IMR-90 (cell line): ENCODE measurements at regions not wholly inside any gene's neighbourhood (a gene's known extent, or its start where the extent isn't known, plus 50 kb on each side); places are given as distances from the start of the nearest gene placed in this dataset.

ENCODE experiments used
- ATAC-seq: fragments of 200-7000 bp; cut with Tn5 transposase; 2 replicates; pipeline ENCODE4 v1.9.1; 2020; ENCODE audit warnings: low read depth, mild to moderate bottlenecking, moderate library complexity
- BruUV-seq: library from RNA; stranded (reverse); fragments of 400-500 nt; replicated peaks from 2 replicates; lab custom pipeline; 2021; lab: Mats Ljungman, UMichigan
- CTCF ChIA-PET: fragments of 300-600 bp; formaldehyde crosslinking; extraction: SDS; loops from one replicate; lab custom pipeline; 2021; ENCODE audit warnings: antibody characterized with exemption; lab: Yijun Ruan, JAX
- POLR2A ChIA-PET: fragments of 300-600 bp; sonication (Branson Sonifier 250); formaldehyde crosslinking; loops from one replicate; lab custom pipeline; 2022; ENCODE audit warnings: antibody characterized with exemption; ENCODE audit not compliant: unreplicated experiment; lab: Charles Lee
- DNase-seq: peaks from one replicate; pipeline ENCODE4 v3.0.0; 2013
- H2AFZ ChIP-seq: replicated peaks from 2 replicates; pipeline ENCODE3; 2013; ENCODE audit warnings: low read length, mild to moderate bottlenecking; ENCODE audit not compliant: poor library complexity
- H2AK5ac ChIP-seq: 2 replicates; pipeline ENCODE4 v1.6.1; 2013; ENCODE audit warnings: low read depth, low read length, inconsistent platforms
- H2AK9ac ChIP-seq: replicated peaks from 2 replicates; pipeline ENCODE3; 2013; ENCODE audit warnings: mild to moderate bottlenecking, low read depth, low read length, moderate library complexity; ENCODE audit not compliant: poor library complexity
- H2BK120ac ChIP-seq: 2 replicates; pipeline ENCODE4 v1.6.1; 2013; ENCODE audit warnings: low read depth, low read length, inconsistent platforms
- H2BK15ac ChIP-seq: 3 replicates; pipeline ENCODE4 v1.6.1; 2013; ENCODE audit warnings: low read depth, low read length, inconsistent platforms
- H2BK20ac ChIP-seq: 2 replicates; pipeline ENCODE4 v1.6.1; 2013; ENCODE audit warnings: low read depth, mild to moderate bottlenecking, inconsistent platforms, low read length, moderate library complexity
- H2BK5ac ChIP-seq: 2 replicates; pipeline ENCODE4 v1.6.1; 2013; ENCODE audit warnings: mild to moderate bottlenecking, low read depth, low read length, inconsistent platforms; ENCODE audit not compliant: poor library complexity, severe bottlenecking
- H3K14ac ChIP-seq: replicated peaks from 2 replicates; pipeline ENCODE4 v1.6.1; 2013; ENCODE audit warnings: low read depth, low read length, inconsistent platforms
- H3K18ac ChIP-seq: 2 replicates; pipeline ENCODE4 v1.6.1; 2013; ENCODE audit warnings: low read depth, low read length, control low read depth
- H3K23ac ChIP-seq: 2 replicates; pipeline ENCODE4 v1.6.1; 2013; ENCODE audit warnings: low read depth, low read length, inconsistent platforms
- H3K27ac ChIP-seq: 2 replicates; pipeline ENCODE4 v1.5.1; 2013; ENCODE audit warnings: mild to moderate bottlenecking, control low read depth, low read length; ENCODE audit not compliant: insufficient read depth
- H3K27me3 ChIP-seq: 2 replicates; pipeline ENCODE4 v1.6.1; 2013; ENCODE audit warnings: low read length; ENCODE audit not compliant: control insufficient read depth, insufficient read depth
- H3K36me3 ChIP-seq: 2 replicates; pipeline ENCODE4 v1.6.1; 2013; ENCODE audit warnings: low read length, mixed read lengths; ENCODE audit not compliant: control insufficient read depth, insufficient read depth
- H3K4ac ChIP-seq: 2 replicates; pipeline ENCODE4 v1.6.1; 2013; ENCODE audit warnings: low read depth, low read length, inconsistent platforms
- H3K4me1 ChIP-seq: 2 replicates; pipeline ENCODE4 v1.6.1; 2013; ENCODE audit warnings: low read length, mixed read lengths; ENCODE audit not compliant: control insufficient read depth, insufficient read depth
- H3K4me2 ChIP-seq: 2 replicates; pipeline ENCODE4 v1.6.1; 2013; ENCODE audit warnings: low read depth, mild to moderate bottlenecking, control low read depth, low read length, moderate library complexity
- H3K4me3 ChIP-seq: 2 replicates; pipeline ENCODE4 v1.5.1; 2013; ENCODE audit warnings: low read depth, mild to moderate bottlenecking, control low read depth, low read length, moderate library complexity; ENCODE audit not compliant: insufficient read depth
- H3K56ac ChIP-seq: 2 replicates; pipeline ENCODE4 v1.6.1; 2013; ENCODE audit warnings: low read length, inconsistent platforms; ENCODE audit not compliant: insufficient read depth; ENCODE audit errors: extremely low read depth
- H3K79me1 ChIP-seq, 2 experiments: 2 replicates each; pipeline ENCODE4 v1.6.1; 2013; ENCODE audit warnings: low read length in 2 of 2, inconsistent platforms in 1 of 2, low read depth in 1 of 2
- H3K9ac ChIP-seq: 2 replicates; pipeline ENCODE4 v1.6.1; 2013; ENCODE audit warnings: low read depth, low read length, control low read depth
- H3K9me1 ChIP-seq: 2 replicates; pipeline ENCODE4 v1.6.1; 2013; ENCODE audit warnings: low read length, inconsistent platforms; ENCODE audit not compliant: insufficient read depth
- H3K9me3 ChIP-seq: 2 replicates; pipeline ENCODE4 v1.6.1; 2013; ENCODE audit warnings: low read length; ENCODE audit not compliant: control insufficient read depth, insufficient read depth
- H4K20me1 ChIP-seq: 2 replicates; pipeline ENCODE4 v1.6.1; 2013; ENCODE audit warnings: low read length, inconsistent platforms; ENCODE audit not compliant: insufficient read depth
- H4K5ac ChIP-seq: 2 replicates; pipeline ENCODE4 v1.6.1; 2013; ENCODE audit warnings: mild to moderate bottlenecking, low read depth, low read length, control low read depth
- H4K8ac ChIP-seq, 2 experiments: 2 replicates each; pipeline ENCODE4 v1.6.1; 2013; ENCODE audit warnings: low read depth in 2 of 2, low read length in 2 of 2, control low read depth in 1 of 2, inconsistent platforms in 1 of 2
- H4K91ac ChIP-seq: 2 replicates; pipeline ENCODE4 v1.6.1; 2013; ENCODE audit warnings: low read depth, low read length, inconsistent platforms; ENCODE audit not compliant: insufficient read depth
- FOS ChIP-seq: fragments of 150-350 bp; IDR thresholded peaks from 2 replicates; pipeline ENCODE4 v1.6.1; 2016; ENCODE audit warnings: low read depth, low read length
- MXI1 ChIP-seq: IDR thresholded peaks from 2 replicates; pipeline ENCODE4 v1.6.1; 2012; ENCODE audit warnings: low read depth, mild to moderate bottlenecking, low read length, moderate library complexity, borderline replicate concordance
- RFX5 ChIP-seq: IDR thresholded peaks from 2 replicates; pipeline ENCODE4 v1.8.0; 2012; ENCODE audit warnings: low read depth, mild to moderate bottlenecking, low read length, moderate library complexity
- WGBS, 2 experiments: methylation state at CpG; one replicate each; pipeline versions ENCODE4 v1.1.5 to v1.1.7; 2013; ENCODE audit warnings: missing lambda C conversion rate in 2 of 2; ENCODE audit not compliant: insufficient read length in 1 of 2; ENCODE audit errors: extremely low coverage in 2 of 2; 5-methylcytosine and 5-hydroxymethylcytosine counted together
- dilution Hi-C: fragments of 300-500 bp; cut with HindIII; formaldehyde crosslinking; loops from one replicate; pipeline ENCODE4 v1.14.3; 2018; ENCODE audit warnings: low sequenced_read_pairs; ENCODE audit not compliant: unreplicated experiment
- in situ Hi-C: fragments of 300-500 bp; cut with MboI; formaldehyde crosslinking; loops from 3 replicates; pipeline ENCODE4 v1.14.3; 2019; ENCODE audit warnings: low sequenced_read_pairs, inconsistent platforms, mixed read lengths
- intact Hi-C: fragments of 100-400 bp; cut with micrococcal nuclease; formaldehyde crosslinking; loops from 2 replicates; pipeline ENCODE4 v1.10.0; 2022
- TF ChIP-seq, protein P1 (sequence below): fragments of 150-350 bp; IDR thresholded peaks from 2 replicates; pipeline ENCODE4 v1.6.1; 2017; ENCODE audit warnings: mild to moderate bottlenecking, antibody characterized with exemption, low read length, low read depth
- TF ChIP-seq, protein P2 (sequence below): conservative IDR thresholded peaks from 2 replicates; pipeline ENCODE4 v1.5.1; 2012; ENCODE audit warnings: mild to moderate bottlenecking, low read depth, low read length, improper control_type of control experiment

DNA sequence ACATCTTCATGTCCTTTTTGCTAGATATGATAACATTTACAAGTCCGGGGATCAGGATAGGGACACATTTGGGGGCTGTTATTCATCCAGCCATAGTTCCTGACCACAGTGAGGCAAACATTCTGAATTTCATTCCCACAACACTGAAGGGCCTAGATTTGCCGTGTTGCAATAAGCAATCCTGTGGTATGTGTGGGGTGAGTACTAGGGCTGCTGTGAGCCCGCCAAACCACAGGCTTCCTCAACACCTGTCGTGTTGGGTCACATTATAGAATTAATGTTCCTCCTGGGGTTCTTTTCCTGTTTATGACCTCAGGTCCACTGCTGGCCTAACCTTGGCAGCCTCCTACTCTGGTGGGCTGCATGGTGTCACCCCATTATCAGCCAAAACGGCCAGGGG is 119.2 kb downstream of the TBC1D30 start:
- no peak overlapping the region for H3K4me2 ChIP-seq
- no peak overlapping the region for H2BK120ac ChIP-seq
- no peak overlapping the region for H2AK5ac ChIP-seq
- in situ Hi-C loops (no loop called here), dilution Hi-C loops (no loop called here), intact Hi-C loops (no loop called here)
- H3K18ac ChIP-seq: no peak overlapping the region
- no peak overlapping the region for H4K91ac ChIP-seq
- ChIA-PET CTCF (no interaction called here), POLR2A (no interaction called here)
- H4K5ac ChIP-seq: no peak overlapping the region
- no peaks in the 10 kb centered on the region for H3K36me3 ChIP-seq
- no peak overlapping the region for H3K9ac ChIP-seq
- H3K4me3 ChIP-seq: no peak overlapping the region
- H3K4ac ChIP-seq: no peak overlapping the region
- no peak overlapping the region for H3K56ac ChIP-seq
- no TSS peak for BruUV-seq
- H3K9me3 ChIP-seq: no peaks in the 10 kb centered on the region
- no peak overlapping the region for H2AFZ ChIP-seq
- no peaks in the 10 kb centered on the region for H4K20me1 ChIP-seq
- H3K27me3 ChIP-seq: peaks cover 2% of the 10 kb centered on the region
- 33% methylated on average over 3 of the region's 5 CpGs; no CpG with 5 or more reads in 1 of the 2 experiments for WGBS, 2 experiments
- H2BK20ac ChIP-seq: no peak overlapping the region
- H3K9me1 ChIP-seq: no peaks in the 10 kb centered on the region
- H3K27ac ChIP-seq: no peak overlapping the region
- no peak overlapping the region for H2AK9ac ChIP-seq
- H3K23ac ChIP-seq: no peak overlapping the region
- no peak overlapping the region for H2BK5ac ChIP-seq
- no peak overlapping the region for H4K8ac ChIP-seq
- DNase-seq: no peak
- no peak for ATAC-seq
- TF ChIP-seq, protein P1, sequence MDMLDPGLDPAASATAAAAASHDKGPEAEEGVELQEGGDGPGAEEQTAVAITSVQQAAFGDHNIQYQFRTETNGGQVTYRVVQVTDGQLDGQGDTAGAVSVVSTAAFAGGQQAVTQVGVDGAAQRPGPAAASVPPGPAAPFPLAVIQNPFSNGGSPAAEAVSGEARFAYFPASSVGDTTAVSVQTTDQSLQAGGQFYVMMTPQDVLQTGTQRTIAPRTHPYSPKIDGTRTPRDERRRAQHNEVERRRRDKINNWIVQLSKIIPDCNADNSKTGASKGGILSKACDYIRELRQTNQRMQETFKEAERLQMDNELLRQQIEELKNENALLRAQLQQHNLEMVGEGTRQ: no peak
- TF ChIP-seq RFX5 (no peak), FOS (no peak), MXI1 (no peak)
- TF ChIP-seq, protein P2, sequence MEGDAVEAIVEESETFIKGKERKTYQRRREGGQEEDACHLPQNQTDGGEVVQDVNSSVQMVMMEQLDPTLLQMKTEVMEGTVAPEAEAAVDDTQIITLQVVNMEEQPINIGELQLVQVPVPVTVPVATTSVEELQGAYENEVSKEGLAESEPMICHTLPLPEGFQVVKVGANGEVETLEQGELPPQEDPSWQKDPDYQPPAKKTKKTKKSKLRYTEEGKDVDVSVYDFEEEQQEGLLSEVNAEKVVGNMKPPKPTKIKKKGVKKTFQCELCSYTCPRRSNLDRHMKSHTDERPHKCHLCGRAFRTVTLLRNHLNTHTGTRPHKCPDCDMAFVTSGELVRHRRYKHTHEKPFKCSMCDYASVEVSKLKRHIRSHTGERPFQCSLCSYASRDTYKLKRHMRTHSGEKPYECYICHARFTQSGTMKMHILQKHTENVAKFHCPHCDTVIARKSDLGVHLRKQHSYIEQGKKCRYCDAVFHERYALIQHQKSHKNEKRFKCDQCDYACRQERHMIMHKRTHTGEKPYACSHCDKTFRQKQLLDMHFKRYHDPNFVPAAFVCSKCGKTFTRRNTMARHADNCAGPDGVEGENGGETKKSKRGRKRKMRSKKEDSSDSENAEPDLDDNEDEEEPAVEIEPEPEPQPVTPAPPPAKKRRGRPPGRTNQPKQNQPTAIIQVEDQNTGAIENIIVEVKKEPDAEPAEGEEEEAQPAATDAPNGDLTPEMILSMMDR: no peak
- H2BK15ac ChIP-seq: no peak overlapping the region
- H3K79me1 ChIP-seq: no peaks in the 10 kb centered on the region
- no peaks in the 10 kb centered on the region for H3K4me1 ChIP-seq
- no peak overlapping the region for H3K14ac ChIP-seq
